ENCODE measurements at regions not wholly inside any gene's neighbourhood (a gene's known extent, or its start where the extent isn't known, plus 50 kb on each side); places are given as distances from the start of the nearest gene placed in this dataset.
A peak's percentile ranks its signal among the peaks of the same experiment; 100 is the strongest.

- DNase-seq = no peak
Measured at GRCh38 chr12:66919466-66919865, 240.6 kb upstream of the GRIP1 start.

GRCh38 chr12:66920205-66920604 lies 241.3 kb upstream of the GRIP1 start:
- DNase-seq = no peak

- no peak for DNase-seq
Measured at GRCh38 chr12:66921151-66921550, 242.3 kb upstream of the GRIP1 start.

- no peak for DNase-seq
Measured at GRCh38 chr12:66925083-66925482, 246.2 kb upstream of the GRIP1 start.

GRCh38 chr12:66929121-66929520 lies 250.2 kb upstream of the GRIP1 start:
- no peak for DNase-seq

- DNase-seq = no peak
Measured at GRCh38 chr12:66931091-66931490, 252.2 kb upstream of the GRIP1 start.

GRCh38 chr12:66932126-66932525 lies 253.2 kb upstream of the GRIP1 start:
- DNase-seq = no peak

- no peak for DNase-seq
Measured at GRCh38 chr12:66934302-66935062, 255.6 kb upstream of the GRIP1 start.

GRCh38 chr12:66941150-66941549 lies 262.3 kb upstream of the GRIP1 start:
- DNase-seq = no peak

GRCh38 chr12:66942741-66943465 lies 264.0 kb upstream of the GRIP1 start:
- DNase-seq = no peak

GRCh38 chr12:66944365-66944764 lies 265.5 kb upstream of the GRIP1 start:
- no peak for DNase-seq

GRCh38 chr12:66945189-66945817 lies 266.4 kb upstream of the GRIP1 start:
- DNase-seq = no peak

GRCh38 chr12:66947119-66947518 lies 268.2 kb upstream of the GRIP1 start:
- DNase-seq = no peak

- DNase-seq = no peak
Measured at GRCh38 chr12:66952668-66953067, 273.8 kb upstream of the GRIP1 start.

GRCh38 chr12:66956300-66956699 lies 277.4 kb upstream of the GRIP1 start:
- no peak for DNase-seq

GRCh38 chr12:66959276-66959675 lies 280.4 kb upstream of the GRIP1 start:
- no peak for DNase-seq

- no peak for DNase-seq
Measured at GRCh38 chr12:66960006-66960405, 281.1 kb upstream of the GRIP1 start.

- DNase-seq = no peak
Measured at GRCh38 chr12:66960704-66961690, 282.1 kb upstream of the GRIP1 start.

- DNase-seq = no peak
Measured at GRCh38 chr12:66962290-66962689, 283.4 kb upstream of the GRIP1 start.

GRCh38 chr12:66963901-66964300 lies 285.0 kb upstream of the GRIP1 start:
- no peak for DNase-seq

- DNase-seq = peak; percentile 39
Measured at GRCh38 chr12:66964629-66965028, 285.8 kb upstream of the GRIP1 start.

GRCh38 chr12:66965621-66966020 lies 286.7 kb upstream of the GRIP1 start:
- no peak for DNase-seq

GRCh38 chr12:66971816-66972215 lies 292.9 kb upstream of the GRIP1 start:
- DNase-seq = no peak

All from activated CD4-positive, alpha-beta T cell treated with anti-CD3 and anti-CD28 coated beads, Interleukin-2, amount 50 U/mL, for 1 hour (primary cell).